GM19463 (cell line): ENCODE measurements at regions not wholly inside any gene's neighbourhood (a gene's known extent, or its start where the extent isn't known, plus 50 kb on each side); places are given as distances from the start of the nearest gene placed in this dataset.
A peak's percentile ranks its signal among the peaks of the same experiment; 100 is the strongest.

Source experiments
- ATAC-seq: cut with Tn5 transposase; IDR thresholded peaks from one replicate; pipeline ENCODE4 v1.9.1; 2021; ENCODE audit warnings: mild to moderate bottlenecking, moderate library complexity; ENCODE audit not compliant: unreplicated experiment

GRCh38 chr2:35035883-35036282 is 1319.7 kb upstream of the CRIM1 start:
- no peak for ATAC-seq

- no peak for ATAC-seq
These were observed 1321.8 kb upstream of the CRIM1 start for GRCh38 chr2:35033748-35034147.

DNA sequence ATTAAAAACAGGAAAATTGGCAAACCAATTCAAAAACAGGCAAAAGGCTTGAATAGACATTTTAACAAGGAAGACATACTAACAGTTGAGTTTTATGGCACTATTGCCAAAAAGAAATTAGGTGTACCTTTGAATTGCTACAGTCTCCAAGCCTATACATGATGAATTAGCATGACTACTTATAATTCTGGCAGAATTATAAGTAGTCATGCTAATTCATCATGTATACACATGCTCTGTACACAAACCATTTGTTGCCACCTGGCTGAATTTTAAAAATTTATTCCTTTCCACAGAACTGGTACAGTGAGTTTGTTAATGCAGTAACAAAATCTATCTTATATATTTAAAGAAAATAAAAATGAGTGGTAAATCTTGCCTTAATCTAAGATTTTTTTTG is 1332.0 kb upstream of the CRIM1 start:
- no peak for ATAC-seq

- ATAC-seq: no peak
These were observed 1355.1 kb upstream of the CRIM1 start for GRCh38 chr2:35000453-35000852.

DNA sequence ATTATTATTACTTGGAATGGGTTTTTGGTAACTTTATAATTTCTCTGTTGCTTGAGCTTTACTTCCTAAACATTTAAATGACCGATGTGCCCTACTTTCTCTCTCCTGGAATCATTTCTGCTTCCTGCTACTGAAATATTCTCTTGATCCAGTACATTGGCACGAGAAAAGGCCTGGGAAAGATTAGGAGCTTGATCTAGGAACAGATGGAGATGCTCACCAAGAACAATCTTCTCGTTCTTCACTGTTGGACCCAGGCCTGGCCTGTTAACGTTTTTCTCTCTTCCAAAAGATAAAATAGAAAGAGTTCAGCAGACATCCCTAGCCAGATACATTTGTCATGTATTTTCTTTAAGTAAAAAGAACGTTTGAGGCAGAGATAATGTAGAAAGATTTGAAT is 1356.8 kb upstream of the CRIM1 start:
- no peak for ATAC-seq

- no peak for ATAC-seq
These were observed 1357.8 kb upstream of the CRIM1 start for GRCh38 chr2:34997779-34998178.

DNA sequence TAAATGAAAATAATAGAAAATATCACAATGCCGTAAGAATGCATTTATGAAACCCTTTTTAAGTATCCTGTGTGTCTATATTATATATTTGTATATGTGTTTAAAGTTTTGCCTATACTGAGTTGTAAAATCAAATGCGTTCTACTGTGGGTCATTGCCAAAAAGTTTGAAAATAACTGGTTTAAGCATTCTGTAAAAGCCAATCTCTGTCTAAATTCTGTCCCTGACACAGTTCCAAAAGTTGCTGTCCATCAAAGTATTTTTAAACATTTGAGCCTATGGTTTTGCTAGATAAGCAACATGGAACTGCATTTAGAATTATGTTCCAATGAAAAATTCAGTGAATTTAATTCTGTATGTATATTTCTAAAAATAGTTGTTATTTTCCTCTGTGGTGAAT is 1360.4 kb upstream of the CRIM1 start:
- no peak for ATAC-seq

- ATAC-seq: no peak
These were observed 1363.9 kb upstream of the CRIM1 start for GRCh38 chr2:34991508-34992274.

DNA sequence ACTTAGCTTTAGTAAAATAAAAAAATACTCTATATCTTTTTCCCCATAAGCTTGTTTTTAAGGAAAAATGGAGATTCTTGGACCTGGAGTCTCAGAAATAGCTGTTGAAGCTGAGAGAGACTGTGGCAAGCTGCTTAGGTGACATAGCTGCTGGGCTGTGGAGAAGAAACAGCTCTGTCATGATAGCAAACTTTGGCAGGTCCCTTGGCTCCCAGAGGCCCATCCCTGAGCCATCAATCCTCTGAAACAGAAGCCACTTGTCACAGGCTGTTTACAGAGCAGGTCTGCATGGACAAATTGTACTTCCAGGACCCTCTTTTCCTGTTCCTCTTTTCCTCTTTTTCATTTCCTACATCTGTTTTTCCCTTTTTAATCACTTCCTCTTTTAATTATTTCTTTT is 1370.1 kb upstream of the CRIM1 start:
- no peak for ATAC-seq

DNA sequence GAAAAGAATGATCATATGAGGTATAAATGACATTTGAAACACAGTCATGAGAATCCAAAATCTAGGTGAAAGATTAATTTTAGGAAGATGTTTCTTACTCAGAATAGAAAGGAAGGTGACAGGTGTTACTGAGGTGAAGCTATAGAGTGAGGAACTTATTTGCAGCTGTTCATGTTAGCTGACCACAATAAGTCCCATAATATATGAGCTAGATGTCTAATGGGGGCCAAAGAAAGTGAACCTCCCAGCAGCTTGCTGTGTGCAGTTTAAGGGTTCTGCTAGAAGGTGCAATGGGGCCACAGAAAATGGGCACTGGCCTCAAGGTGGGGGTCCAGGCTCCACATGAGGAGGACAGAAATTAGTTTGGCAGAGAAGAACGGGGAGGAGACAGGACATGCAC is 1374.9 kb upstream of the CRIM1 start:
- ATAC-seq: no peak

DNA sequence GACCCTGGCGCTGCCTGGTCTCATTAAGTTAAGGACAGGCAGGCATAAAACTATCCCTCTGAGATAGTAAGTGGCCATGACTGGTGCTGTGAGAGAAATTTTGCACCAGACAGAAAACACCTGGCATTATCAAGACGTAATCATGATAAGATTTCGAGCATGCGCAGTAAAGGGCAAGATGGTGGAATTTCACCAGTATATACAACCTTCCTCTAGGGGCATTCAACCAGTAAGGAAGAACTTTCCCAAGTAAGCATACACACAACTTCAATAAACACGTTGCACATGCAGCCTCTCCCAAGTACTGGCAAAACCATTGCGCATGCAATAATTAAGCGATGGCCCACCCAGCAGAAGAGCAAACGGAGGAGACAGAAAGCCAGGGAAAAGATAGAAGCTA is 1376.4 kb upstream of the CRIM1 start:
- no peak for ATAC-seq

GRCh38 chr2:34961822-34962221 is 1362.7 kb upstream of the FAM98A start:
- no peak for ATAC-seq

GRCh38 chr2:34954758-34955157 is 1355.7 kb upstream of the FAM98A start:
- no peak for ATAC-seq

DNA sequence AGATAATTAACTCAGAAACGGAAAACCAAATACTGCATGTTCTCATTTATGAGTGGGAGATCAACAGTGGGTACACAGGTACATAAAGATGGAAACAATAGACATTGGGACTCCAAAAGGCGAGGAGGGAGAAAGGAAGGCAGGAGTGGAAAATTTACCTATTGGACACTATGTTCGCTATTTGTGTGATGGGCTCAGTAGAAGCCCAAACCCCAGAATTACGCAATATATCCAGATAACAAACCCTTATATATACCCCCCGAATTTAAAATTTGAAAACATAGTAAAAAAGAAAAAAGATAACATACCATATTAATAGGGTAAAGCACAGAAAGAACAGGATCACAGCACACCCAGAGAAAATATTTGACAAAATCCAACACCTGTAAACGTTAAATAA is 1351.7 kb upstream of the FAM98A start:
- no peak for ATAC-seq

GRCh38 chr2:34949316-34949715 is 1350.2 kb upstream of the FAM98A start:
- ATAC-seq: no peak

- no peak for ATAC-seq
These were observed 1337.0 kb upstream of the FAM98A start for GRCh38 chr2:34936089-34936488.

- peak; percentile 97 for ATAC-seq
These were observed 1313.0 kb upstream of the FAM98A start for GRCh38 chr2:34912084-34912483.

DNA sequence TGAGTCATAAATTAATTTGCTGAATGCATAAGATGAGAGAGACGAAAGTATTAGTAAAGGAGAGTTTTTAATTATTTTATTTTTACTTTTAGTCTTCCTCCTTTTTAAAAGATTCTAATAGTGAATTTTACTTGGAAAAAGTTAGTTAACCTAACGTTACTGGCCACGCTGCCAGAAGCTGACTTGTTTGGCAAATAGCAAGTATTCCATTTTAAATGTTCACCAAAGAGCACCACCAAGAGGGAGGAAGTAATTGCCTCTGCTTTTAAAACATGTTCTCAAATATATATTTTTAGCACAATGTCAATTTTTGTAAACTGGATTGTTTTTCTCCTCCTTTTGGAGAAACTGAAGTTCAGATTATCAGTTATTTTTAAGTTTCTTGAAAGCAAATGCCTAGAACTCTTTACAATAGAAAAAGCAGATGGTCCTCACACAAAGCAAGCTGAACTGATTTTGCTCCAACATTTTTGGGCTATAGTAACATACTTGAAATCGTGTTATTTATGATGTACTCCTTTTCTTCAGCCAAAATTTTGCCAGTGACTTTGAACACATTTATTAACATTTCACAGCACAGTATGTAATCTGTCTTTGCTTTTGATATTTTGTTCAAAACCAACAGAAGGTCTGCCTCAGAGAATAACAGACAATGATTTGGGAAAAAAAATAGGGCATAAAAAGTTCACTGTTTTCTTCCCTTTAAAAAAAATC is 1311.0 kb upstream of the FAM98A start:
- no peak for ATAC-seq

DNA sequence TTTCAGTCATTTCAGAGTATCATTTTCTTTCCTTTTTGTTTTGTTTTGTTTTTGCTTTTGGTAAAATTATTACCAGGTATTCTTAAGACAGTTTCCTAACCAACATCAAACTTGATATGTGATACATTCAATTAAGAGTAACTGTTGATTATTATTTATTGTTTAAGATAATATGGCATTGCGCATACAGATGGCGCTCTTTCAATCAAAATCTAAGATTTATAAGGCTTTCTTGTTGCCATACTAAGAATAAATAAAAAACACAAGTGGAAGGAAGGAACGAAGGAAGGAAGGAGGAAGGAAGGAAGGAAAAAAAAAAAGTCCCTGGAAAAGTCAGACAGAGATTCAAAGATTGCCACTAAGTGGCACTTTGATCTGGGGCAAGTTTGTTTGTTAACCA is 1308.7 kb upstream of the FAM98A start:
- ATAC-seq: no peak

DNA sequence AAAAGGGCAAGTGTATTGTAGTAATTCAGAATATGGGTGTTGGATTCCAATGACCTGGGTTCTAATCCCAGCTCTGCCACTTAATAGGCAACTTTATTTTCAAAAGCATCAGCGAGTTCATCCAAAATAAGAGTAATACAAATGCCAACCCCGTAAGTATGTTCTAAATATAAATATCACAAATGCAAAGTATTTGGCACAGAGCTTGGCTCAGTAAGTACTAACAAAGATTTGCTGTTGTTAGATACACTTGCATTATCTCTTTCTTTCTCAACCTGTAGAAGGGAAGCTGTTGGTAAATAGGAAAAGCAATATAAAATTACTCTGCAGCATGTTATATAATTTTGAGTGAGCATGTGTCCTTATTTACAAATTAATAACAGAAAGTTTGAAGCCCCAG is 1302.6 kb upstream of the FAM98A start:
- no peak for ATAC-seq

GRCh38 chr2:34899079-34899478 is 1300.0 kb upstream of the FAM98A start:
- ATAC-seq: no peak

DNA sequence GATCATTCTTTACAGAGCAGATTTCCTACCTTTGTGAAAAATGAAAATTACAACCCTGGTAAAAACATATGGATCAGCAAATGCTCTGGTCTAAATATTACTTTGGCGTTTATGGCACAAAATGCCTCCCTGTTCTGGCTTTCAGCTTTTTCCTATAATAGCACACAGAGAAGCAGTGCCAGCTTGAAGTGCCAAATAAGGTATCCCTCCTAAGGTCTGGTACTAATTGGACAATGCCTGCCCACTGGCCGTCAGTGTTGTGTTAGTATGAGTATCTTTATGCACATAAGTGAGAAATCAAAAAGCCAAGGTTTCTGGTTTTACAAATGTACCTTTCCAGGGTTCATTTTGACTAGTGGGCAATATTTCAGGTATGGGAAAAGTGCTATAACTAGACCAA is 1293.7 kb upstream of the FAM98A start:
- no peak for ATAC-seq

- ATAC-seq: no peak
These were observed 1293.2 kb upstream of the FAM98A start for GRCh38 chr2:34892256-34892655.
